GM12873 (cell line): ENCODE measurements at regions not wholly inside any gene's neighbourhood (a gene's known extent, or its start where the extent isn't known, plus 50 kb on each side); places are given as distances from the start of the nearest gene placed in this dataset.

ENCODE experiments used
- TF ChIP-seq, protein P1 (sequence below): IDR thresholded peaks from 2 replicates; pipeline ENCODE4 v1.5.1; 2012; ENCODE audit warnings: low read depth, mild to moderate bottlenecking, moderate library complexity, low read length, control low read depth; ENCODE audit not compliant: insufficient read depth; ENCODE audit errors: missing control alignments

DNA sequence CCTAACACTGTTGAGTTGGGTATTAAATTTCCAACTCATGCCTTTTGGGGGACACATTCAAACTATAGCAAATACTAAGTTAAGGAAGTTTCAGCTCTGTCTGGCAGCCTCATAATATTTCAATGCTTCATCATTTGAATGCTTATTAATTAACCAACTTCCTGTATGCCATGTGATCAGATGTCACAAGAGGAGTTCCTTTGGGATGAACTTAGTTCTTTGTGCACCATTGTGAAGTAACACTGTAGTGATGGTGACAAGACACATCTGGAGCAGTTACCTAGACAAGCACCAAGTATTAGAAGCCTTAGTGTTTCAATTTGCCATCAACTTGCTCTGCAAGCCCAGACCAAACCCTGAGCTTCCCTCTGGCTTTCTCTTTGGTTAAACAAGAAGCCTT is 90.7 kb upstream of the IL12B start:
- TF ChIP-seq, protein P1, sequence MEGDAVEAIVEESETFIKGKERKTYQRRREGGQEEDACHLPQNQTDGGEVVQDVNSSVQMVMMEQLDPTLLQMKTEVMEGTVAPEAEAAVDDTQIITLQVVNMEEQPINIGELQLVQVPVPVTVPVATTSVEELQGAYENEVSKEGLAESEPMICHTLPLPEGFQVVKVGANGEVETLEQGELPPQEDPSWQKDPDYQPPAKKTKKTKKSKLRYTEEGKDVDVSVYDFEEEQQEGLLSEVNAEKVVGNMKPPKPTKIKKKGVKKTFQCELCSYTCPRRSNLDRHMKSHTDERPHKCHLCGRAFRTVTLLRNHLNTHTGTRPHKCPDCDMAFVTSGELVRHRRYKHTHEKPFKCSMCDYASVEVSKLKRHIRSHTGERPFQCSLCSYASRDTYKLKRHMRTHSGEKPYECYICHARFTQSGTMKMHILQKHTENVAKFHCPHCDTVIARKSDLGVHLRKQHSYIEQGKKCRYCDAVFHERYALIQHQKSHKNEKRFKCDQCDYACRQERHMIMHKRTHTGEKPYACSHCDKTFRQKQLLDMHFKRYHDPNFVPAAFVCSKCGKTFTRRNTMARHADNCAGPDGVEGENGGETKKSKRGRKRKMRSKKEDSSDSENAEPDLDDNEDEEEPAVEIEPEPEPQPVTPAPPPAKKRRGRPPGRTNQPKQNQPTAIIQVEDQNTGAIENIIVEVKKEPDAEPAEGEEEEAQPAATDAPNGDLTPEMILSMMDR: no peak

DNA sequence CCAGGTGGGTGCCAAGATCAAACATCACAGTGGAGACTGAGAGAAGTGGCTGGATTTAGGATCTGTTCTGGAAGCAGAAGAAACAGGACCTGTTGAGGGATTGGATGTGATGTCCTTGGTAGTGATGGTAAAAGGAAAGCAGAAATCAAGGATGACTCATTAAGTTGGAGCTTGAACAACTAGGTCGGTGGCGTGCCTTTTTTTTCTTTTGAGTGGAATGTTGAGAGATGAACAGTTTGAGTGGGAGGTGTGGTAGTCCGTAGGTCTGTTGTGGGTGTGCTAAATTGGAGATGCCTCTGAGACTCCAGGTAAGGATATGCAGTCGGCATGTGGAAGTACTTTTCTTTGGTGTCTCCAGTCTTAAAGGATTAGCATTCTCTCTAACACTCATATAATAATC is 92.1 kb upstream of the IL12B start:
- TF ChIP-seq, protein P1: no peak

DNA sequence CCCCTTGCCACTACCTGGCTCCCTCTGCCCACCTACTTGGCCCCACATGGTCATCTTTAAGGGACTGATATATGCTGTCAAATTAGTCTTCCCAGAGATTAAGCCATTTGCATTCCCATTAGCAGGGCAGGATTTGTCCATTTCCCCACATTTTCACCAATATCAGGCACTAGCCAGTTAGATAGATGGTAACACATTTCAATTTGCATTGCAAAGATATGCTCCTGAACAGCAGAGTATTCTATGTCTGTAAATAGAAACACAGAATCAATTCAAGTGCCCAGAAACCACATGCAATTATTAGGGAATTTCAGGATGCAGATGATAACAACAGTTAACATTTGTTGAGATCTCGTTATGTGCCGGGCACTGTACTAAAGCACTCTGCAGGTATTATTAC is 92.6 kb upstream of the IL12B start:
- TF ChIP-seq, protein P1: no peak

DNA sequence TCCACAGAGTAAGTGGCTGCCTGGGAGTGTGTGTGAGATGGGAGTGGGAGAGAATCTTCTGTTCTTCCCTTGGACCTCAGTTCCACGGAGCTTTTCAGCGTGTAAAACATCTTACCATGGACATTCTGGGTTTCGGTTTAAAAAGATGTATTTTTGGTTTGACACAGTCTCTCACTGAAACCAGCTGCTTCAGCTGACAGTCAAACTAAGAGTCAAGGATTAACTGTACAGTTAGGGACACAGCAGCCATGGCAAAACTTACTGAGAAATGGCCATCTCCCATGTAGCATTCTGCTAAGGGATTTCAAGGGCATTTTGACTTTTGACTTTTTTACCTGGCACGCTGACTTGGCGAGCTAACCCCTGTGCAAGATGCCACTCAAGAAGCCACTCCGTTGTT is 93.8 kb upstream of the IL12B start:
- TF ChIP-seq, protein P1: no peak

DNA sequence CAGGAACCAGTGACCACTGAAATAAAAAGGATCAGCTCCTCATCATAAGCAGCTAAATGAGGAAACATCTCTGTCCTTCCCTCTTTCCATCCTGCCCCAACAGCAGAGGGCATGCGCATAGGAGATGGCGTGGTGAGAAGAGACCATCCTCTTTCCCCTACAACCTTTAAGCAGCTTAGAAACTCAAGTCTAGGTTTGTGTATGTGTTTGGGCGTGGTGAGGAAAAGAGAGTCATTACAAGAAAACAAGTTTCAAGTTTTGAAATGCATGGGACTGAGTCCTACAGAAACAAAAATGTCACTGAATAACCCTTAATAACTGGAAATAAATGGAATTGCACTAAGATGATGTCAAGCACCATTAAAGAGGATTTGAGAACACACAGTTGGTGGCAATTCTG is 96.4 kb upstream of the IL12B start:
- TF ChIP-seq, protein P1: no peak

DNA sequence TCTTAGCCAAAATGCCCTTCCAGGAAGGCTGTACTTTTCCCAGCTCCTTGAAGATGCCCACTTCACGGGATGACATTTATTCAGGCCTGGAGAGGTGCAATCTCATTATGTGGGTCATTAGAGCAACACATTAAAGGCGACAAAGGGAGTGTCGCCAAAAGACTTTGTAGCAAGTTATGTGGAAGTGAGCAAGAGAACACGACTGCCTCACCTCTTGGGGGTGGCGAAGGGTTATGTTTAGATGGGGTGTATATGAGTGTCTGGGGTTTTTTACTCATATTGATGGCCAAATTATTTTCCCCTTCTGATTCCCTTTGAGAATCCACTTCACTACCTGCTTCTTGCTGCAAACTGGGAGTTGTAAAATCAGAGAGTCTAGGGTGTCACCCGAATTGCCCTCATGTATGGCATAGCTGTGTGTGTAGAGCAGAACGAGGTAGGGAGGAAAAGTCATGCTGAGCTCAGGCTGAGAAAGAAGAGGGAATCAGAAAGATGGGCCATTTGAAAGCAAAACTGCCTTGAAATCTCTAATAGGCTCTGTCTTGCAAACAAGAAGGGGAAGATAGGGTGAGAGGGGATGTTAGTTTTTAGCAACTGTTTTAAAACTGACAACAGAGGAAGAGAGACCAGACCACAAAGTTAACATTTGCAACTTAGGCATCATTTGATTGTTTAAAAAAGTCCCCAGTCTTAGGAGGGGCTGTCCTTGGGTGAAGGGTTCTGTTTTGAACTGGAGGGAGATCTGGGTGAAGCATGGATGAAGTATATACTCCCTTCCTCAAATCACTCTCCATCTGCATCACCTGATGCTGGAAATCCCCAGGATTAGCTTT is 97.1 kb upstream of the IL12B start:
- TF ChIP-seq, protein P1: no peak

DNA sequence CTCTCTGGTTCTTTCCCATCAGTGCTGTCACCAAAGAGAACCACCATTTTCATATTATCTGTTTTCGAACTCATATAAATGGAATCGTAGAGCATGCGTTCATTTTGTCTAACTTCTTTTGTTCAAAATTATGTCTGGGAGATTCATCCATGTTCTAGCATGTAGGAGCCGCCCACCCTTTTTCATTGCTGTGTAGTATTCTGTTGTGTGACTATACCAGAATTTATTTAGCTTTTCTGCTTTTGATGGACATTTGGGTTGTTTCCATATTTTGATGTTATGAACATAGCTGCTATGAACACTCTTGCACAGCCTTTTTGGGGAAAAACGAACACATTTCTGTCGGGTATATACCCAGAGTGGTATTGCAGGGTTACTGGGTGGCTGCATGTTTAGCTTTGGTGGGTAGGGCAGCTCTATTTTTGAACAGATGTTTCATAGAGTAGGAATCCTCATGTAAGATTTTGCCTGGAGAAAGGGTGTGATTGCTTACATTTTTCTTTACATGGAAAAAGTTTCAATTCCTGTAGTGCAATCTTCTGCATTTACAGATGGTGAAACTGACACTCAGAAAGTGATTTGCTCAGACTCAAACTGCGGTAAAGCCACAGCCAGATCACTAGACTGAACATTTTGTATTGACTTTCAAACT is 100.2 kb upstream of the IL12B start:
- TF ChIP-seq, protein P1: no peak
